ENCODE measurements at regions not wholly inside any gene's neighbourhood (a gene's known extent, or its start where the extent isn't known, plus 50 kb on each side); places are given as distances from the start of the nearest gene placed in this dataset.

DNA sequence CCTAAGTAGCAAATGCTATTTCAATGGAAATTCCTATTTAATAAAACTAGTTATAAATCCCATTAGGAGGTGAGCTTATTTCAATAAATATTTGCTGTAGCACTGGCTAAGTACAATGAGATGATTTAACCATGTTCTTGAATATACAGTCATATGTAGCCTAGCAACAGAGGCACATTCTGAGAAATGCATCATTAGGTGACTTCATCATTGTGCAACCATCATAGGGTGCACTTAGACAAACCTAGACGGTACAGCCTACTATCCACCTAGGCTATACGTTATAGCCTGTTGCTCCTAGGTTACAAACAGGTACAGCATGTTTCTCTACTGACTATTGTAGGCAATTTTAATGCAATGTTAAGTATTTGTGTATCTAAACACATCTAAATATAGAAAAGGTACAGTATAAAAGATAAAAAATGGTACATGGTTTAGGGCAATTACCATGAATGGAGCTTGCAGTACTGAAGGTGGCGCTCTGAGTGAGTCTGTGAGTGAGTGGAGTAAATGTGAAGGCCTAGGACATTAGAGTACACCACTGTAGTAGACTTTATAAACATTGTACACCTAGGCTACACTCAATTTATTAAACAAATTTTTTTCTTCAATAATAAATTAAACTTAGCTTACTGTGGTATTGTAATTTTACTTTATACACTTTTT is 350.1 kb downstream of the CASP12 start:
- DNase-seq (ENCODE audit: extremely low read depth in 1 of 4, low spot score in 3 of 4), result no peak
- no peak overlapping the region for H3K9ac ChIP-seq (ENCODE audit: insufficient read depth in 1 of 2, low read depth in 2 of 2, low read length in 2 of 2)
- no peaks in the 10 kb centered on the region for H3K9me3 ChIP-seq (replicated peaks; ENCODE audit: control insufficient read depth, insufficient read depth, low read depth, low read length)
- POLR2A ChIA-PET, result no interaction called here
- no peaks in the 10 kb centered on the region for H3K27me3 ChIP-seq (ENCODE audit: control insufficient read depth in 2 of 2, insufficient read depth in 2 of 2, low read length in 2 of 2)
- no peak overlapping the region for H3K27ac ChIP-seq (ENCODE audit: extremely low read depth, low read depth, low read length)
- ATAC-seq, result no peak
- no peak overlapping the region for H3K4me2 ChIP-seq (ENCODE audit: insufficient read depth, low read length)
- H3K4me1 ChIP-seq (replicated peaks in 1 of 2; ENCODE audit: control insufficient read depth in 2 of 2, insufficient read depth in 2 of 2, low read length in 2 of 2), result no peaks in the 10 kb centered on the region
- WGBS (ENCODE audit: insufficient coverage, low coverage, missing lambda C conversion rate), result 0% methylated on average over 3 of the region's 3 CpGs
- no peak for FAIRE-seq
- CTCF ChIA-PET (ENCODE audit: low intra/inter-chr PET ratio), result no interaction called here
- no peak overlapping the region for H2AFZ ChIP-seq (ENCODE audit: low read depth, low read length)
- no peaks in the 10 kb centered on the region for H4K20me1 ChIP-seq (replicated peaks; ENCODE audit: control insufficient read depth, insufficient read depth, low read length)
- intact Hi-C loops (cut with micrococcal nuclease) (no loop called here), in situ Hi-C loops (cut with MboI) (no loop called here)
- no peaks in the 10 kb centered on the region for H3K36me3 ChIP-seq (ENCODE audit: control insufficient read depth, insufficient read depth, low read length)
- no peaks in the 10 kb centered on the region for H3K9me1 ChIP-seq (ENCODE audit: control insufficient read depth, insufficient read depth, low read length)
- H3K4me3 ChIP-seq, result no peak overlapping the region
- no peaks in the 10 kb centered on the region for H3K79me2 ChIP-seq (ENCODE audit: control insufficient read depth, insufficient read depth, low read length)
- no TSS peak for BruUV-seq (replicated peaks)
- no peak for TF ChIP-seq ARNT (IDR thresholded peaks at IDR 0.05)
- TF ChIP-seq POLR2AphosphoS5 (IDR thresholded peaks at IDR 0.05; ENCODE audit: control insufficient read depth, insufficient read depth, low read depth, low read length), result no peak
- TF ChIP-seq, protein P1, sequence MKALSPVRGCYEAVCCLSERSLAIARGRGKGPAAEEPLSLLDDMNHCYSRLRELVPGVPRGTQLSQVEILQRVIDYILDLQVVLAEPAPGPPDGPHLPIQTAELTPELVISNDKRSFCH (CRISPR knock-in tag; IDR thresholded peaks at IDR 0.05), result no peak
- TF ChIP-seq, protein P1 (tag; IDR thresholded peaks at IDR 0.05), result no peak
- TF ChIP-seq, protein P2, sequence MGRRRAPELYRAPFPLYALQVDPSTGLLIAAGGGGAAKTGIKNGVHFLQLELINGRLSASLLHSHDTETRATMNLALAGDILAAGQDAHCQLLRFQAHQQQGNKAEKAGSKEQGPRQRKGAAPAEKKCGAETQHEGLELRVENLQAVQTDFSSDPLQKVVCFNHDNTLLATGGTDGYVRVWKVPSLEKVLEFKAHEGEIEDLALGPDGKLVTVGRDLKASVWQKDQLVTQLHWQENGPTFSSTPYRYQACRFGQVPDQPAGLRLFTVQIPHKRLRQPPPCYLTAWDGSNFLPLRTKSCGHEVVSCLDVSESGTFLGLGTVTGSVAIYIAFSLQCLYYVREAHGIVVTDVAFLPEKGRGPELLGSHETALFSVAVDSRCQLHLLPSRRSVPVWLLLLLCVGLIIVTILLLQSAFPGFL (CRISPR knock-in tag; IDR thresholded peaks at IDR 0.05), result no peak
- TF ChIP-seq, protein P3, sequence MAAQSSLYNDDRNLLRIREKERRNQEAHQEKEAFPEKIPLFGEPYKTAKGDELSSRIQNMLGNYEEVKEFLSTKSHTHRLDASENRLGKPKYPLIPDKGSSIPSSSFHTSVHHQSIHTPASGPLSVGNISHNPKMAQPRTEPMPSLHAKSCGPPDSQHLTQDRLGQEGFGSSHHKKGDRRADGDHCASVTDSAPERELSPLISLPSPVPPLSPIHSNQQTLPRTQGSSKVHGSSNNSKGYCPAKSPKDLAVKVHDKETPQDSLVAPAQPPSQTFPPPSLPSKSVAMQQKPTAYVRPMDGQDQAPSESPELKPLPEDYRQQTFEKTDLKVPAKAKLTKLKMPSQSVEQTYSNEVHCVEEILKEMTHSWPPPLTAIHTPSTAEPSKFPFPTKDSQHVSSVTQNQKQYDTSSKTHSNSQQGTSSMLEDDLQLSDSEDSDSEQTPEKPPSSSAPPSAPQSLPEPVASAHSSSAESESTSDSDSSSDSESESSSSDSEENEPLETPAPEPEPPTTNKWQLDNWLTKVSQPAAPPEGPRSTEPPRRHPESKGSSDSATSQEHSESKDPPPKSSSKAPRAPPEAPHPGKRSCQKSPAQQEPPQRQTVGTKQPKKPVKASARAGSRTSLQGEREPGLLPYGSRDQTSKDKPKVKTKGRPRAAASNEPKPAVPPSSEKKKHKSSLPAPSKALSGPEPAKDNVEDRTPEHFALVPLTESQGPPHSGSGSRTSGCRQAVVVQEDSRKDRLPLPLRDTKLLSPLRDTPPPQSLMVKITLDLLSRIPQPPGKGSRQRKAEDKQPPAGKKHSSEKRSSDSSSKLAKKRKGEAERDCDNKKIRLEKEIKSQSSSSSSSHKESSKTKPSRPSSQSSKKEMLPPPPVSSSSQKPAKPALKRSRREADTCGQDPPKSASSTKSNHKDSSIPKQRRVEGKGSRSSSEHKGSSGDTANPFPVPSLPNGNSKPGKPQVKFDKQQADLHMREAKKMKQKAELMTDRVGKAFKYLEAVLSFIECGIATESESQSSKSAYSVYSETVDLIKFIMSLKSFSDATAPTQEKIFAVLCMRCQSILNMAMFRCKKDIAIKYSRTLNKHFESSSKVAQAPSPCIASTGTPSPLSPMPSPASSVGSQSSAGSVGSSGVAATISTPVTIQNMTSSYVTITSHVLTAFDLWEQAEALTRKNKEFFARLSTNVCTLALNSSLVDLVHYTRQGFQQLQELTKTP (IDR thresholded peaks at IDR 0.05; ENCODE audit: low read depth in 1 of 2, partially characterized antibody in 2 of 2), result no peak
- TF ChIP-seq, protein P4, sequence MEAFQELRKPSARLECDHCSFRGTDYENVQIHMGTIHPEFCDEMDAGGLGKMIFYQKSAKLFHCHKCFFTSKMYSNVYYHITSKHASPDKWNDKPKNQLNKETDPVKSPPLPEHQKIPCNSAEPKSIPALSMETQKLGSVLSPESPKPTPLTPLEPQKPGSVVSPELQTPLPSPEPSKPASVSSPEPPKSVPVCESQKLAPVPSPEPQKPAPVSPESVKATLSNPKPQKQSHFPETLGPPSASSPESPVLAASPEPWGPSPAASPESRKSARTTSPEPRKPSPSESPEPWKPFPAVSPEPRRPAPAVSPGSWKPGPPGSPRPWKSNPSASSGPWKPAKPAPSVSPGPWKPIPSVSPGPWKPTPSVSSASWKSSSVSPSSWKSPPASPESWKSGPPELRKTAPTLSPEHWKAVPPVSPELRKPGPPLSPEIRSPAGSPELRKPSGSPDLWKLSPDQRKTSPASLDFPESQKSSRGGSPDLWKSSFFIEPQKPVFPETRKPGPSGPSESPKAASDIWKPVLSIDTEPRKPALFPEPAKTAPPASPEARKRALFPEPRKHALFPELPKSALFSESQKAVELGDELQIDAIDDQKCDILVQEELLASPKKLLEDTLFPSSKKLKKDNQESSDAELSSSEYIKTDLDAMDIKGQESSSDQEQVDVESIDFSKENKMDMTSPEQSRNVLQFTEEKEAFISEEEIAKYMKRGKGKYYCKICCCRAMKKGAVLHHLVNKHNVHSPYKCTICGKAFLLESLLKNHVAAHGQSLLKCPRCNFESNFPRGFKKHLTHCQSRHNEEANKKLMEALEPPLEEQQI (IDR thresholded peaks at IDR 0.05), result no peak
- TF ChIP-seq, protein P5, sequence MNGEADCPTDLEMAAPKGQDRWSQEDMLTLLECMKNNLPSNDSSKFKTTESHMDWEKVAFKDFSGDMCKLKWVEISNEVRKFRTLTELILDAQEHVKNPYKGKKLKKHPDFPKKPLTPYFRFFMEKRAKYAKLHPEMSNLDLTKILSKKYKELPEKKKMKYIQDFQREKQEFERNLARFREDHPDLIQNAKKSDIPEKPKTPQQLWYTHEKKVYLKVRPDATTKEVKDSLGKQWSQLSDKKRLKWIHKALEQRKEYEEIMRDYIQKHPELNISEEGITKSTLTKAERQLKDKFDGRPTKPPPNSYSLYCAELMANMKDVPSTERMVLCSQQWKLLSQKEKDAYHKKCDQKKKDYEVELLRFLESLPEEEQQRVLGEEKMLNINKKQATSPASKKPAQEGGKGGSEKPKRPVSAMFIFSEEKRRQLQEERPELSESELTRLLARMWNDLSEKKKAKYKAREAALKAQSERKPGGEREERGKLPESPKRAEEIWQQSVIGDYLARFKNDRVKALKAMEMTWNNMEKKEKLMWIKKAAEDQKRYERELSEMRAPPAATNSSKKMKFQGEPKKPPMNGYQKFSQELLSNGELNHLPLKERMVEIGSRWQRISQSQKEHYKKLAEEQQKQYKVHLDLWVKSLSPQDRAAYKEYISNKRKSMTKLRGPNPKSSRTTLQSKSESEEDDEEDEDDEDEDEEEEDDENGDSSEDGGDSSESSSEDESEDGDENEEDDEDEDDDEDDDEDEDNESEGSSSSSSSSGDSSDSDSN (IDR thresholded peaks at IDR 0.05; ENCODE audit: borderline replicate concordance in 1 of 2, low read depth in 2 of 2, low read length in 2 of 2), result no peak

Measured in K562 (cell line).